ENCODE measurements at regions not wholly inside any gene's neighbourhood (a gene's known extent, or its start where the extent isn't known, plus 50 kb on each side); places are given as distances from the start of the nearest gene placed in this dataset.

GRCh38 chr6:141261672-141262060 lies 871.1 kb upstream of the GJE1 start:
- no peaks in the 10 kb centered on the region for H3K27me3 ChIP-seq (ENCODE audit: control insufficient read depth, insufficient read depth, low read length)
- no peak for FAIRE-seq
- no peaks in the 10 kb centered on the region for H3K36me3 ChIP-seq (ENCODE audit: control insufficient read depth, insufficient read depth, low read length)
- TF ChIP-seq, protein P1, sequence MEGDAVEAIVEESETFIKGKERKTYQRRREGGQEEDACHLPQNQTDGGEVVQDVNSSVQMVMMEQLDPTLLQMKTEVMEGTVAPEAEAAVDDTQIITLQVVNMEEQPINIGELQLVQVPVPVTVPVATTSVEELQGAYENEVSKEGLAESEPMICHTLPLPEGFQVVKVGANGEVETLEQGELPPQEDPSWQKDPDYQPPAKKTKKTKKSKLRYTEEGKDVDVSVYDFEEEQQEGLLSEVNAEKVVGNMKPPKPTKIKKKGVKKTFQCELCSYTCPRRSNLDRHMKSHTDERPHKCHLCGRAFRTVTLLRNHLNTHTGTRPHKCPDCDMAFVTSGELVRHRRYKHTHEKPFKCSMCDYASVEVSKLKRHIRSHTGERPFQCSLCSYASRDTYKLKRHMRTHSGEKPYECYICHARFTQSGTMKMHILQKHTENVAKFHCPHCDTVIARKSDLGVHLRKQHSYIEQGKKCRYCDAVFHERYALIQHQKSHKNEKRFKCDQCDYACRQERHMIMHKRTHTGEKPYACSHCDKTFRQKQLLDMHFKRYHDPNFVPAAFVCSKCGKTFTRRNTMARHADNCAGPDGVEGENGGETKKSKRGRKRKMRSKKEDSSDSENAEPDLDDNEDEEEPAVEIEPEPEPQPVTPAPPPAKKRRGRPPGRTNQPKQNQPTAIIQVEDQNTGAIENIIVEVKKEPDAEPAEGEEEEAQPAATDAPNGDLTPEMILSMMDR (IDR thresholded peaks at IDR 0.05; ENCODE audit: insufficient read depth, low read length, severe bottlenecking), result no peak
- DNase-seq (ENCODE audit: low read depth), result no peak
- no peak overlapping the region for H3K4me3 ChIP-seq (ENCODE audit: low read depth, low read length)

DNA sequence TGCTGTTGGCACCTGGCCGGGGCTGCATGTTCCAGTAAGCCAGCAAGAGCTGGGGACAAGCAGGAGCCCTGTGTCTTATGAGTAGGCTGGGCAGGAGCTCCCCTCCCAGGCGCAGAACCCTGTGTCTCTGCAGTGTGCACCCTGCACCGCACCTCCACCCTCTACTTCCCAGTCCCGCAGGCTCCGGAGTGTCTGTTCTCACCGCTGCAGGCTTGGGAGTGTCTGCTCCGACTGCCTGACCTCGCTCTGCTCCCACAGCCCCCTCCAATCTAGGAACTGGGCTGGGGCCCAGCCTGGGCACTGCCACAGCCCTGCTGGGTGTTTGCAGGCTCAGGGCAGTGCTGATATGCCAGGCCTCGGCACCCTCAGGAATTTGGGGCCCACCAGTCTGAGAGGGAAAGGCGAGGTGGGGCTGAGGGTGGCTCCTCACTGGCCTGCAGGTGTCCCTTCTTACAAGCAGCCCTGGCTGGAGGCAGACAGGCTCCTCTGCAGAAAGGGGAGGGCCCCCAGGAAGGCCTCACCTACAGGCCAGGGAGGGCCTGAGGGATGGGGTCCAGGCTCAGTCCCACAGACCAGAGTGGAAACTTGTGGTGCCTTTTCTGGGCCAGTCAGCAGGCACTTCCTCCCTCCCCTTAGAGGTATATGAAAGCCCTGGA lies 871.6 kb upstream of the GJE1 start:
- DNase-seq (ENCODE audit: low read depth) (no peak), FAIRE-seq (no peak)
- TF ChIP-seq, protein P1 (IDR thresholded peaks at IDR 0.05; ENCODE audit: insufficient read depth, low read length, severe bottlenecking), result no peak

GRCh38 chr6:141260627-141261015 lies 872.1 kb upstream of the GJE1 start:
- DNase-seq (ENCODE audit: low read depth) (no peak), FAIRE-seq (no peak)
- TF ChIP-seq, protein P1 (IDR thresholded peaks at IDR 0.05; ENCODE audit: insufficient read depth, low read length, severe bottlenecking), result no peak
- Histone ChIP-seq H3K27me3 (ENCODE audit: control insufficient read depth, insufficient read depth, low read length) (no peaks in the 10 kb centered on the region), H3K36me3 (ENCODE audit: control insufficient read depth, insufficient read depth, low read length) (no peaks in the 10 kb centered on the region), H3K4me3 (ENCODE audit: low read depth, low read length) (no peak overlapping the region)

More for the DNA sequence above, 871.6 kb upstream of the GJE1 start:
- Histone ChIP-seq H3K27me3 (ENCODE audit: control insufficient read depth, insufficient read depth, low read length) (no peaks in the 10 kb centered on the region), H3K4me3 (ENCODE audit: low read depth, low read length) (no peak overlapping the region), H3K36me3 (ENCODE audit: control insufficient read depth, insufficient read depth, low read length) (no peaks in the 10 kb centered on the region)

DNA sequence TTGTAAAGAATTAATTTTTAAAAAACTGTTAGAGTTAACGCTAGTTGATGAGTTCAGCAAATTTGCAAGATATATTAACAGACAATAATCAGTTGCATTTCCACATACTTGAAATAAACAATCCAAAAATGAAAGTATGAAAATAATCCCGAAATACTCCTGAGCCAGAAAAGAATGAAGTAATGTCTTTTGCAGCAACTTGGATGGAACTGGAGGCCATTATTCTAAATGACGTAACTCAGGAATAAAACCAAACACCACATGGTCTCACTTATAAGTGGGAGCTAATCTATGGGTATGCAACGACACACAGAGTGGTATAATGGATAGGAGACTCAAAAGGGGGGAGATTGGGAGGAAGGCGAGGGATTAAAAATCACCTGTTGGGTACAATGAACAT lies 872.9 kb upstream of the GJE1 start:
- TF ChIP-seq, protein P1 (IDR thresholded peaks at IDR 0.05; ENCODE audit: insufficient read depth, low read length, severe bottlenecking), result no peak
- no peak for FAIRE-seq
- H3K27me3 ChIP-seq (ENCODE audit: control insufficient read depth, insufficient read depth, low read length), result no peaks in the 10 kb centered on the region
- no peaks in the 10 kb centered on the region for H3K36me3 ChIP-seq (ENCODE audit: control insufficient read depth, insufficient read depth, low read length)
- no peak for DNase-seq (ENCODE audit: low read depth)
- no peak overlapping the region for H3K4me3 ChIP-seq (ENCODE audit: low read depth, low read length)

- DNase-seq (ENCODE audit: low read depth) (no peak), FAIRE-seq (no peak)
- Histone ChIP-seq H3K4me3 (ENCODE audit: low read depth, low read length) (no peak overlapping the region), H3K36me3 (ENCODE audit: control insufficient read depth, insufficient read depth, low read length) (no peaks in the 10 kb centered on the region), H3K27me3 (ENCODE audit: control insufficient read depth, insufficient read depth, low read length) (no peaks in the 10 kb centered on the region)
- TF ChIP-seq, protein P1 (IDR thresholded peaks at IDR 0.05; ENCODE audit: insufficient read depth, low read length, severe bottlenecking), result no peak
Observed at GRCh38 chr6:141259091-141259490, 873.6 kb upstream of the GJE1 start.

GRCh38 chr6:141258516-141258915 lies 874.2 kb upstream of the GJE1 start:
- no peak for FAIRE-seq
- Histone ChIP-seq H3K4me3 (ENCODE audit: low read depth, low read length) (no peak overlapping the region), H3K36me3 (ENCODE audit: control insufficient read depth, insufficient read depth, low read length) (no peaks in the 10 kb centered on the region), H3K27me3 (ENCODE audit: control insufficient read depth, insufficient read depth, low read length) (no peaks in the 10 kb centered on the region)
- DNase-seq (ENCODE audit: low read depth), result no peak
- TF ChIP-seq, protein P1 (IDR thresholded peaks at IDR 0.05; ENCODE audit: insufficient read depth, low read length, severe bottlenecking), result no peak

Data from bronchial epithelial cell (primary cell).